ENCODE measurements at regions not wholly inside any gene's neighbourhood (a gene's known extent, or its start where the extent isn't known, plus 50 kb on each side); places are given as distances from the start of the nearest gene placed in this dataset.

GRCh38 chr10:109156396-109156795 is 766.9 kb downstream of the XPNPEP1 start:
- H3K36me3 ChIP-seq (ENCODE audit: control insufficient read depth in 2 of 2, insufficient read depth in 1 of 2, low read length in 2 of 2): no peaks in the 10 kb centered on the region
- POLR2A ChIA-PET: no interaction called here
- TF ChIP-seq KLF16 (tag by site-specific recombination; IDR thresholded peaks at IDR 0.05) (no peak), ZBTB7A (tag by site-specific recombination; IDR thresholded peaks at IDR 0.05; ENCODE audit: low read depth) (no peak), ZNF214 (tag by site-specific recombination; IDR thresholded peaks at IDR 0.05; ENCODE audit: borderline replicate concordance) (no peak), ZNF830 (tag by site-specific recombination; IDR thresholded peaks at IDR 0.05; ENCODE audit: low read depth) (no peak), ZBTB8A (tag by site-specific recombination; IDR thresholded peaks at IDR 0.05) (no peak), ZEB2 (tag by site-specific recombination; IDR thresholded peaks at IDR 0.05) (no peak), INSM2 (tag by site-specific recombination; IDR thresholded peaks at IDR 0.05) (no peak), BCL6B (tag by site-specific recombination; IDR thresholded peaks at IDR 0.05) (no peak), ZNF223 (tag by site-specific recombination; IDR thresholded peaks at IDR 0.05) (no peak), GLIS2 (tag by site-specific recombination; IDR thresholded peaks at IDR 0.05) (no peak)
- no peak overlapping the region for H3K27ac ChIP-seq (ENCODE audit: extremely low read depth, low read depth, low read length)
- H3K9me3 ChIP-seq (ENCODE audit: control insufficient read depth, insufficient read depth, low read depth, low read length): no peaks in the 10 kb centered on the region
- CTCF ChIA-PET: no interaction called here
- no peak overlapping the region for H3K4me3 ChIP-seq (ENCODE audit: low read depth, low read length)
- H3K4me1 ChIP-seq (ENCODE audit: control insufficient read depth, insufficient read depth, low read length): no peaks in the 10 kb centered on the region

GRCh38 chr10:109149666-109150350 is 773.5 kb downstream of the XPNPEP1 start:
- ChIA-PET POLR2A (no interaction called here), CTCF (no interaction called here)
- TF ChIP-seq ZNF645 (tag by site-specific recombination; IDR thresholded peaks at IDR 0.05): no peak
- TF ChIP-seq SP2 (tag by site-specific recombination; IDR thresholded peaks at IDR 0.05): no peak
- TF ChIP-seq ZNF629 (tag by site-specific recombination; IDR thresholded peaks at IDR 0.05): no peak
- no peak for TF ChIP-seq PBX3 (CRISPR knock-in tag; IDR thresholded peaks at IDR 0.05)
- TF ChIP-seq ZNF155 (tag by site-specific recombination; IDR thresholded peaks at IDR 0.05): no peak
- no peak for TF ChIP-seq MYNN (tag by site-specific recombination; IDR thresholded peaks at IDR 0.05; ENCODE audit: borderline replicate concordance)
- TF ChIP-seq ZNF335 (tag by site-specific recombination; conservative IDR thresholded peaks at IDR 0.05): no peak
- TF ChIP-seq ZNF112 (tag by site-specific recombination; IDR thresholded peaks at IDR 0.05): no peak
- TF ChIP-seq ZNF670 (tag by site-specific recombination; IDR thresholded peaks at IDR 0.05; ENCODE audit: low read depth): no peak
- TF ChIP-seq ZNF704 (tag by site-specific recombination; IDR thresholded peaks at IDR 0.05): no peak
- TF ChIP-seq ZNF133 (tag by site-specific recombination; IDR thresholded peaks at IDR 0.05): no peak
- no peak for TF ChIP-seq ZSCAN5A (tag by site-specific recombination; IDR thresholded peaks at IDR 0.05)
- no peaks in the 10 kb centered on the region for H3K9me3 ChIP-seq (ENCODE audit: control insufficient read depth, insufficient read depth, low read depth, low read length)
- H3K36me3 ChIP-seq (ENCODE audit: control insufficient read depth in 2 of 2, insufficient read depth in 1 of 2, low read length in 2 of 2): no peaks in the 10 kb centered on the region
- H3K4me3 ChIP-seq (ENCODE audit: low read depth, low read length): no peak overlapping the region
- no peak overlapping the region for H3K27ac ChIP-seq (ENCODE audit: extremely low read depth, low read depth, low read length)
- H3K4me1 ChIP-seq (ENCODE audit: control insufficient read depth, insufficient read depth, low read length): no peaks in the 10 kb centered on the region
